WTC11 (cell line): ENCODE measurements at regions not wholly inside any gene's neighbourhood (a gene's known extent, or its start where the extent isn't known, plus 50 kb on each side); places are given as distances from the start of the nearest gene placed in this dataset.

ENCODE experiments used
- ATAC-seq: fragments of 200-7000 bp; cut with Tn5 transposase; 2 replicates; pipeline ENCODE4 v1.10.0; 2021; ENCODE audit warnings: mild to moderate bottlenecking, moderate library complexity
- CTCF ChIA-PET: fragments of 300-600 bp; sonication (Branson Sonifier 250); formaldehyde crosslinking; loops from one replicate; lab custom pipeline; 2021; ENCODE audit warnings: antibody characterized with exemption; lab: Charles Lee
- POLR2A ChIA-PET: fragments of 350-600 bp; sonication (Branson Sonifier 250); formaldehyde crosslinking; loops from one replicate; lab custom pipeline; 2021; ENCODE audit warnings: antibody characterized with exemption; lab: Charles Lee
- DNase-seq: peaks from one replicate; pipeline ENCODE4 v3.0.0; 2021; ENCODE audit warnings: low spot score
- H3K27ac Mint-ChIP-seq: 2 replicates; pipeline ENCODE4 v1.8.0; 2021; ENCODE audit warnings: mixed read lengths
- H3K27me3 Mint-ChIP-seq: 2 replicates; pipeline ENCODE4 v1.8.0; 2021; ENCODE audit warnings: low read depth, mild to moderate bottlenecking, moderate library complexity, mixed read lengths
- H3K36me3 Mint-ChIP-seq: 2 replicates; pipeline ENCODE4 v1.8.0; 2021; ENCODE audit warnings: mixed read lengths
- H3K4me1 Mint-ChIP-seq: 2 replicates; pipeline ENCODE4 v1.8.0; 2022; ENCODE audit warnings: mixed read lengths
- H3K4me3 Mint-ChIP-seq: 2 replicates; pipeline ENCODE4 v1.8.0; 2021; ENCODE audit warnings: mild to moderate bottlenecking, moderate library complexity, mixed read lengths
- H3K9me3 Mint-ChIP-seq: 2 replicates; pipeline ENCODE4 v1.8.0; 2021; ENCODE audit warnings: mixed read lengths
- ATF3 ChIP-seq: sonication (generic); formaldehyde crosslinking; conservative IDR thresholded peaks from 2 replicates; pipeline ENCODE4 v1.8.1; 2022; ENCODE audit warnings: mild to moderate bottlenecking, missing genetic modification reagents
- ATF6 ChIP-seq: sonication (generic); formaldehyde crosslinking; IDR thresholded peaks from 2 replicates; pipeline ENCODE4 v1.8.1; 2023; ENCODE audit warnings: mild to moderate bottlenecking, missing genetic modification reagents
- E2F4 ChIP-seq: sonication (generic); formaldehyde crosslinking; IDR thresholded peaks from 2 replicates; pipeline ENCODE4 v1.8.1; 2022; ENCODE audit warnings: low read depth, mild to moderate bottlenecking, moderate library complexity, missing genetic modification reagents, borderline replicate concordance
- FOXP4 ChIP-seq: sonication (generic); formaldehyde crosslinking; IDR thresholded peaks from 2 replicates; pipeline ENCODE4 v1.8.0; 2022; ENCODE audit warnings: mild to moderate bottlenecking, missing genetic modification reagents
- MLX ChIP-seq: sonication (generic); formaldehyde crosslinking; IDR thresholded peaks from 2 replicates; pipeline ENCODE4 v1.8.1; 2023; ENCODE audit warnings: mild to moderate bottlenecking, missing genetic modification reagents, moderate library complexity
- MXD4 ChIP-seq: fragments of 250-450 bp; sonication (Bioruptor Pico); IDR thresholded peaks from 2 replicates; pipeline ENCODE4 v1.8.0; 2021; ENCODE audit warnings: mild to moderate bottlenecking, moderate library complexity, borderline replicate concordance
- PREB ChIP-seq: sonication (generic); formaldehyde crosslinking; IDR thresholded peaks from 2 replicates; pipeline ENCODE4 v1.8.1; 2022; ENCODE audit warnings: mild to moderate bottlenecking, missing genetic modification reagents, moderate library complexity, borderline replicate concordance
- RELA ChIP-seq: sonication (generic); formaldehyde crosslinking; IDR thresholded peaks from 2 replicates; pipeline ENCODE4 v1.8.1; 2022; ENCODE audit warnings: missing genetic modification reagents, mild to moderate bottlenecking, borderline replicate concordance
- SMAD3 ChIP-seq: sonication (generic); formaldehyde crosslinking; IDR thresholded peaks from 2 replicates; pipeline ENCODE4 v1.8.0; 2022; ENCODE audit warnings: missing genetic modification reagents, mild to moderate bottlenecking, borderline replicate concordance
- SMAD4 ChIP-seq: sonication (generic); formaldehyde crosslinking; IDR thresholded peaks from 2 replicates; pipeline ENCODE4 v1.8.0; 2022; ENCODE audit warnings: mild to moderate bottlenecking, missing genetic modification reagents
- TEAD4 ChIP-seq: sonication (generic); formaldehyde crosslinking; IDR thresholded peaks from 2 replicates; pipeline ENCODE4 v1.8.0; 2022; ENCODE audit warnings: mild to moderate bottlenecking, missing genetic modification reagents
- ZBTB43 ChIP-seq: sonication (generic); formaldehyde crosslinking; IDR thresholded peaks from 2 replicates; pipeline ENCODE4 v1.8.1; 2023; ENCODE audit warnings: mild to moderate bottlenecking, missing genetic modification reagents
- ZNF396 ChIP-seq: fragments of 250-450 bp; sonication (Bioruptor Pico); IDR thresholded peaks from 2 replicates; pipeline ENCODE4 v1.8.0; 2021; ENCODE audit warnings: mild to moderate bottlenecking, moderate library complexity, borderline replicate concordance
- ZNF425 ChIP-seq: fragments of 250-450 bp; sonication (Bioruptor Pico); conservative IDR thresholded peaks from 2 replicates; pipeline ENCODE4 v1.9.0; 2021; ENCODE audit warnings: mild to moderate bottlenecking

- TF ChIP-seq ZNF425 (CRISPR knock-in tag) (no peak), ZNF396 (no peak), RELA (CRISPR knock-in tag) (no peak), FOXP4 (CRISPR knock-in tag) (no peak), SMAD4 (CRISPR knock-in tag) (no peak), ATF3 (CRISPR knock-in tag) (no peak)
- TF ChIP-seq, all 79 proteins: peak for 0
These were observed 483.6 kb downstream of the MN1 start (continued) for GRCh38 chr22:27317971-27318428.

- peaks cover 26% of the 10 kb centered on the region for H3K4me1 Mint-ChIP-seq
- POLR2A ChIA-PET = no interaction called here
- ATAC-seq (no peak; the same call in 1 of the 2 replicates), DNase-seq (no peak)
- peaks cover 18% of the 10 kb centered on the region for H3K36me3 Mint-ChIP-seq
- no peak overlapping the region for H3K4me3 Mint-ChIP-seq
- H3K9me3 Mint-ChIP-seq = peaks cover 25% of the 10 kb centered on the region
- TF ChIP-seq E2F4 (CRISPR knock-in tag) = no peak
- no peak for TF ChIP-seq SMAD3
- no peak for TF ChIP-seq MXD4 (CRISPR knock-in tag)
- no peak for TF ChIP-seq ATF6 (CRISPR knock-in tag)
- no peak for TF ChIP-seq MLX
- no peak for TF ChIP-seq ATF3 (CRISPR knock-in tag)
- TF ChIP-seq TEAD4 (CRISPR knock-in tag) = no peak
- TF ChIP-seq PREB (CRISPR knock-in tag) = no peak
- TF ChIP-seq ZBTB43 (CRISPR knock-in tag) = no peak
- H3K27ac Mint-ChIP-seq = no peak overlapping the region
- CTCF ChIA-PET = interaction anchor here (3.5 kb wide), 1 partner anchor 13 kb away, joined by 15 read pairs; no protein-coding TSS in a partner anchor
- peaks cover 4% of the 10 kb centered on the region; the same call in 1 of the 2 replicates for H3K27me3 Mint-ChIP-seq
These were observed 483.0 kb downstream of the MN1 start for GRCh38 chr22:27318516-27318915.
